ENCODE measurements at regions not wholly inside any gene's neighbourhood (a gene's known extent, or its start where the extent isn't known, plus 50 kb on each side); places are given as distances from the start of the nearest gene placed in this dataset.
A peak's percentile ranks its signal among the peaks of the same experiment; 100 is the strongest.

GRCh38 chr12:34526946-34527345, 504.6 kb downstream of the ALG10 start:
- DNase-seq (ENCODE audit: low read depth), result peak; percentile 28

GRCh38 chr12:34547276-34547675, 525.0 kb downstream of the ALG10 start:
- DNase-seq (ENCODE audit: low read depth), result no peak

GRCh38 chr12:34591966-34592365, 569.7 kb downstream of the ALG10 start:
- no peak for DNase-seq (ENCODE audit: low read depth)

GRCh38 chr12:34595749-34596733, 573.7 kb downstream of the ALG10 start:
- no peak for DNase-seq (ENCODE audit: low read depth)

GRCh38 chr12:34597548-34598351, 575.5 kb downstream of the ALG10 start:
- DNase-seq (ENCODE audit: low read depth), result no peak

GRCh38 chr12:34598352-34598827, 576.1 kb downstream of the ALG10 start:
- DNase-seq (ENCODE audit: low read depth), result no peak

- no peak for DNase-seq (ENCODE audit: low read depth)
These were observed 576.7 kb downstream of the ALG10 start for GRCh38 chr12:34598851-34599529.

- DNase-seq (ENCODE audit: low read depth), result no peak
These were observed 577.5 kb downstream of the ALG10 start for GRCh38 chr12:34599530-34600513.

GRCh38 chr12:34600592-34601462, 578.5 kb downstream of the ALG10 start:
- DNase-seq (ENCODE audit: low read depth), result no peak

- no peak for DNase-seq (ENCODE audit: low read depth)
These were observed 579.4 kb downstream of the ALG10 start for GRCh38 chr12:34601689-34602088.

GRCh38 chr12:34602213-34602940, 580.1 kb downstream of the ALG10 start:
- DNase-seq (ENCODE audit: low read depth), result no peak

GRCh38 chr12:34603382-34604035, 581.2 kb downstream of the ALG10 start:
- no peak for DNase-seq (ENCODE audit: low read depth)

- no peak for DNase-seq (ENCODE audit: low read depth)
These were observed 581.9 kb downstream of the ALG10 start for GRCh38 chr12:34604227-34604626.

- no peak for DNase-seq (ENCODE audit: low read depth)
These were observed 582.6 kb downstream of the ALG10 start for GRCh38 chr12:34604631-34605509.

GRCh38 chr12:34605510-34605887, 583.2 kb downstream of the ALG10 start:
- no peak for DNase-seq (ENCODE audit: low read depth)

- DNase-seq (ENCODE audit: low read depth), result no peak
These were observed 583.9 kb downstream of the ALG10 start for GRCh38 chr12:34605955-34606748.
